Fibroblast of lung (primary cell): ENCODE measurements at regions not wholly inside any gene's neighbourhood (a gene's known extent, or its start where the extent isn't known, plus 50 kb on each side); places are given as distances from the start of the nearest gene placed in this dataset.

Source experiments
- EZH2 ChIP-seq: IDR thresholded peaks from 2 replicates; pipeline ENCODE4 v1.5.1; 2012; ENCODE audit warnings: low read length, control low read depth, mild to moderate bottlenecking; ENCODE audit errors: missing control alignments
- TF ChIP-seq, protein P1 (sequence below), 2 donors: IDR thresholded peaks in 1 of 2; conservative IDR thresholded peaks in 1 of 2; 1 replicate in 1 of 2; 2 replicates in 1 of 2; pipeline ENCODE4 v1.5.1; 2011 to 2012; ENCODE audit warnings: low read length in 2 of 2, control low read depth in 1 of 2, inconsistent platforms in 1 of 2, low read depth in 1 of 2, mild to moderate bottlenecking in 1 of 2

DNA sequence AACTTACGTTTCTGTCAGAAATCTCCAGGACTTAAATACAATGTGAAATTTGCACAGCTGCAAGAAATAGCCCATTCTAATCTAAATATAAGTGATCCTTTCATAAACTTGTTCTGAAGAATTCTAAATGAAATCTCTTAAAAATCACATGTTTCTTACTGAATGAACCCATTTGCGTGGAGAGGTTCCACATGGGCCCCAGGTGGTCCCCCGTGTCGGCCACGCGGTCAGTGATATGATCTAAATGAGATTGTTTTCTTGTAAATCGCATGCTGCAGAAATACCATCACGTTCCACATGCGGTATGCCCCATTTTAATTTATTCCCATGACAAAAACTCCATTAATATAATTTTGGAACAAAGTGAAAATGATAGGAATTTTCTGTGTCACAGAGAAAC lies 818.9 kb upstream of the SLC35B3 start:
- TF ChIP-seq, protein P1, sequence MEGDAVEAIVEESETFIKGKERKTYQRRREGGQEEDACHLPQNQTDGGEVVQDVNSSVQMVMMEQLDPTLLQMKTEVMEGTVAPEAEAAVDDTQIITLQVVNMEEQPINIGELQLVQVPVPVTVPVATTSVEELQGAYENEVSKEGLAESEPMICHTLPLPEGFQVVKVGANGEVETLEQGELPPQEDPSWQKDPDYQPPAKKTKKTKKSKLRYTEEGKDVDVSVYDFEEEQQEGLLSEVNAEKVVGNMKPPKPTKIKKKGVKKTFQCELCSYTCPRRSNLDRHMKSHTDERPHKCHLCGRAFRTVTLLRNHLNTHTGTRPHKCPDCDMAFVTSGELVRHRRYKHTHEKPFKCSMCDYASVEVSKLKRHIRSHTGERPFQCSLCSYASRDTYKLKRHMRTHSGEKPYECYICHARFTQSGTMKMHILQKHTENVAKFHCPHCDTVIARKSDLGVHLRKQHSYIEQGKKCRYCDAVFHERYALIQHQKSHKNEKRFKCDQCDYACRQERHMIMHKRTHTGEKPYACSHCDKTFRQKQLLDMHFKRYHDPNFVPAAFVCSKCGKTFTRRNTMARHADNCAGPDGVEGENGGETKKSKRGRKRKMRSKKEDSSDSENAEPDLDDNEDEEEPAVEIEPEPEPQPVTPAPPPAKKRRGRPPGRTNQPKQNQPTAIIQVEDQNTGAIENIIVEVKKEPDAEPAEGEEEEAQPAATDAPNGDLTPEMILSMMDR (conservative IDR thresholded peaks at IDR 0.05 in 1 of 2, IDR thresholded peaks at IDR 0.05 in 1 of 2; ENCODE audit: low read depth in 1 of 2, low read length in 2 of 2): no peak
- no peak for TF ChIP-seq EZH2
